Retinal pigment epithelial cell (primary cell): ENCODE measurements at regions not wholly inside any gene's neighbourhood (a gene's known extent, or its start where the extent isn't known, plus 50 kb on each side); places are given as distances from the start of the nearest gene placed in this dataset.

Experiments
- DNase-seq: peaks from one replicate; pipeline ENCODE4 v3.0.0-alpha.2; 2010; ENCODE audit warnings: low read depth
- H3K4me3 ChIP-seq: 2 replicates; pipeline ENCODE4 v1.5.1; 2011; ENCODE audit warnings: mild to moderate bottlenecking, low read length, control low read depth, moderate library complexity
- CTCF ChIP-seq: conservative IDR thresholded peaks from 2 replicates; pipeline ENCODE4 v1.5.1; 2011; ENCODE audit warnings: low read depth, low read length, control low read depth, inconsistent platforms

- TF ChIP-seq CTCF = no peak
- DNase-seq = no peak
- no peak overlapping the region for H3K4me3 ChIP-seq
Measured at GRCh38 chr1:59184365-59184905, 112.5 kb upstream of the FGGY start.

- no peak for DNase-seq
- TF ChIP-seq CTCF = no peak
- H3K4me3 ChIP-seq = no peak overlapping the region
Measured at GRCh38 chr1:59185163-59185860, 111.6 kb upstream of the FGGY start.

GRCh38 chr1:59186656-59187055 is 110.2 kb upstream of the FGGY start:
- no peak for DNase-seq

GRCh38 chr1:59188413-59189213 is 108.3 kb upstream of the FGGY start:
- no peak overlapping the region for H3K4me3 ChIP-seq
- no peak for TF ChIP-seq CTCF
- DNase-seq = no peak

More at GRCh38 chr1:59186656-59187055, 110.2 kb upstream of the FGGY start:
- H3K4me3 ChIP-seq = no peak overlapping the region
- no peak for TF ChIP-seq CTCF

- no peak overlapping the region for H3K4me3 ChIP-seq
- DNase-seq = no peak
- TF ChIP-seq CTCF = no peak
Measured at GRCh38 chr1:59193443-59194093, 103.3 kb upstream of the FGGY start.

GRCh38 chr1:59194621-59195020 is 102.3 kb upstream of the FGGY start:
- TF ChIP-seq CTCF = no peak
- H3K4me3 ChIP-seq = no peak overlapping the region
- no peak for DNase-seq
